HG02981 (cell line): ENCODE measurements at regions not wholly inside any gene's neighbourhood (a gene's known extent, or its start where the extent isn't known, plus 50 kb on each side); places are given as distances from the start of the nearest gene placed in this dataset.

ENCODE experiments used
- ATAC-seq: cut with Tn5 transposase; IDR thresholded peaks from one replicate; pipeline ENCODE4 v1.9.1; 2021; ENCODE audit warnings: mild to moderate bottlenecking, moderate library complexity; ENCODE audit not compliant: unreplicated experiment

DNA sequence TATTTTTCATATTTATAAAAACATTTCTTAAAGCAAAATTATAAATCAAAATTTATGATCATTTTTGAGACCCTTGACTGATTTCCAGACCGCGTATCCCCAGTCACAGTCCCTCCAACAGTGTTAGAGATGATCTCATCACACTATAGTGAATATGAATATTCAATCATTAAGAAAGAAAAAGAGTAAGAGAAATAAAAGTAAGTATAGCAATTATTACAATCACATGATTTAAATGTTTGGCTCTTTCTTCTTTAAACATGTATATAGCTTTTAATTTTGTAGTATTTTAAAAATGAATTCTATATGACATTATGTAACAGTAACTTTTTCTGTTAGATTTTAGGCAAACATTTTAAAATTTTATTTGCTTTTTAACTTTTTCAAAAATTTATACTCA lies 438.3 kb downstream of the RFPL4B start:
- no peak for ATAC-seq

DNA sequence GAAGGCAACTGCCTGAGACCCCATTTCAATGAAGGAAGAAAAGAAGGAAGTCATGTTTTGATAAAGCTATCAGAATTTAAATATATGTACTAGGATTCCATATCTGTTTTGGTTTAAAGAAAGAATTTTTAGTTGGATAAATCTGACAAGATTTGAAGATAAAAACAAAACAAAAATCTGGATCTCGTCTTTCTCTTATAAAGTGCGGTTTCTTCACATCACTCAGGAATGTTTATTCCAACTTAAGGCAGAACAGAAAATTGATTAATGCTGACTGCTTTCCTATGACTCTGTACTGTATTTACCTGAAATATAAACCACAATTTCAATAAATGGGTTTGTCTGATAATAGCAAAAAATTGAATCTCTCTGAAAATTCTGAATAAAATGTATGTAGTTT lies 439.7 kb downstream of the RFPL4B start:
- ATAC-seq, result no peak

DNA sequence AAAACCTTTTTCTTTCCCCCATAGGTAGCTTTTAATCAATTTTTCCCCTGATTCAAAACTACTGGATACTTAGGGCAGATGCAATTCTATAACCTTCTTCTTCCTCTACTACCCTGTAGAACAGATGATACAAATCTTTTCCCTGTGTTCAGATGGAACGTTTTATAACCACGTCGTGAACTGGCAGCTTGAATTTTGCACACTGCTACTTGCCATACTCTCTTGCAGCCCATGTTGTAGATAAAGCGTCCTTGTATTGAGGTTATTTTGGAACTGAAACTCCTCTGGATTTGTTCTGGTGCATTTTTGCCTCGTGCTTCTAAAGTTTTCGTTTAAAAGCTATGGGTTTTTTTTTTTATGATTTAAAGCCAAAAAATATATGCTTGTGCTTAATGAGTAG lies 440.2 kb downstream of the RFPL4B start:
- no peak for ATAC-seq

DNA sequence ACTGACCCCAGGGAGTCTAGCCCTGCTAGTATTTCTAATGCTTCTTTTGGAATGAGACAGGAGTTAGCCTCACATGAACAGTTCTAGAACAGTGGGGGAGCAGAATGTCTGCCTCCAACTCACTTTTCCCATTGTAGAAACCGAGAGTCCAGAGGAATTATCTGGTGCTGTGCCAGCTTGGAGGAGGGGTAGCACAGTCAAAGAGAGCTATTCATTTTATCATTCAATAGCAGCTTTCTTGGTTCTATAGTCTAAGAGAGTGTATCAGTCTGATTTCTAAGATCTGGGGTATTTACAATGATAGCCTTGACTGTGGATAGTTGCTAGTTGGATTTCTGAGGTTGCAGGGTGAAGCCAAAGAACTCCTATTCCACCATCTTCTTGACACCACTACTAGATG lies 448.2 kb downstream of the RFPL4B start:
- ATAC-seq, result no peak

DNA sequence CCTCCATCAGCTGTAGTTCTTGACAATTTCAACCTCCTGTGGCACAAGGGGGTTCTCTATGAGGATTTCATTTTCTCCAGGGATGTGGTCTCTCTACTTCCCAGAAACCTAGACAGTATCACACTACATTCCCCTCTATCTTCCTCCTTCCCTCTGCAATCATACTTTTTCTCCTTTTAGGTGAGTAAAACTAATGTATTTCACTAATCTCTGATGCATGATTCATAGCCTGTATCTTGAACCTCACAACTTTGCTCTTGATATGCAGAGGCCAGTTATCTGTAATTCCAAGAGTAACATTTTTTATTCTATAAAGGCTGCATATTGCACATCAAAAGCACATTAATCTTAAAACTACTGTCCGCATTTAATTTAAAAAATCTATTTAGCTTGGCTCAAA lies 449.6 kb downstream of the RFPL4B start:
- ATAC-seq, result no peak

DNA sequence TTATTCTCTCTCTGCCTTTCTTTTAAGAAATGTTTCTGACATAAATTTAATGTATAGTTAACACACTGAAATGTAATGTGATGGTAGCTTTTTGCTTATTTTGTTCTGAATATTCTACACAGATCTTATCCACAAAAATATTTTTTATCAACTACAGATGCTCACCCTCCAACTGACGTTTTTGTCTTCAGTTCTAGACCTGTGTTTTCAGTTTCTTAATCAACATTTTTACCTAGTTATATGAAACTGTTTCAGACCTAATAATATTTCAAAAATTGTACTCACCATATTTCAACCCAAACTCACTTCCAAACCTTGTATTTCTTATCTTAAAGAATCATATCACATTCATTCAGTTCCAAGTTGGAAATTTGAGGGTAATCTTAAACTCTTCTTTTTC lies 452.8 kb downstream of the RFPL4B start:
- ATAC-seq, result no peak

DNA sequence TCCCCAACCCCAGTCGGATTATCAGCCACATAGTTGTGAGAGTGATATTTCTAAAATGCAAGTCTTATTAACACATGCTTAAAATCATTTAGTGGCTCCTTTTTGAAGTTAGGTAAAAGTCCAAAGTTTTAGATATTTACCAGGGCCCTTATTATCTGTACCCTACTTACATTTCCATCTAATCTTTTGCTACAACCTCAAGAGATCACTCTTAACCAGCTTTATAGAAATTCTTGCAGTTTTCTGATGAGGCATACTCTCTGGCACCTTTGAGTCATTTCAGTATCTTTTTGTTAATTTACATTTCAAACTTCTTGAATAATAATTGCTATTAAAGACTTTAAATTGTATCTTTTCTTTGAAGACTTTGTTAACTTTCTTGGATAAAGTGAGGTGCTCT lies 453.3 kb downstream of the RFPL4B start:
- ATAC-seq, result no peak

DNA sequence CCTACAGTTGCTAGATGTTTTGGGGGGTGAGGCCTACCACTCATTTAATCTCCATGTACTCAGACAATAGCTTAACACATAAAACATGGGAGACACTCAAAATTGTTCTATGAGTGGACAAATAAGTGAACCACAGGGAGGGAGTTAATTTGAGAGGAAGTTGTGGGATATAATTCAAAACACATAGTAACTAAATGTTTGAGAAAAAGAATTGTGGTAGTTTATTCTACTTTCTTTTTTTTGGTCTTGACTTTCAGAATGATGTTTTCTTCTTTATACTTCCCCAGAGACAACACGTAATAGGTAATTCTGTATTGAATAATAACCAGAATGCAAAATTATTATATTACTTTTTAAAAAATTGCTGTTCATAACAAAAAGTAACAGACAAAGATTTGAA lies 453.8 kb downstream of the RFPL4B start:
- no peak for ATAC-seq

DNA sequence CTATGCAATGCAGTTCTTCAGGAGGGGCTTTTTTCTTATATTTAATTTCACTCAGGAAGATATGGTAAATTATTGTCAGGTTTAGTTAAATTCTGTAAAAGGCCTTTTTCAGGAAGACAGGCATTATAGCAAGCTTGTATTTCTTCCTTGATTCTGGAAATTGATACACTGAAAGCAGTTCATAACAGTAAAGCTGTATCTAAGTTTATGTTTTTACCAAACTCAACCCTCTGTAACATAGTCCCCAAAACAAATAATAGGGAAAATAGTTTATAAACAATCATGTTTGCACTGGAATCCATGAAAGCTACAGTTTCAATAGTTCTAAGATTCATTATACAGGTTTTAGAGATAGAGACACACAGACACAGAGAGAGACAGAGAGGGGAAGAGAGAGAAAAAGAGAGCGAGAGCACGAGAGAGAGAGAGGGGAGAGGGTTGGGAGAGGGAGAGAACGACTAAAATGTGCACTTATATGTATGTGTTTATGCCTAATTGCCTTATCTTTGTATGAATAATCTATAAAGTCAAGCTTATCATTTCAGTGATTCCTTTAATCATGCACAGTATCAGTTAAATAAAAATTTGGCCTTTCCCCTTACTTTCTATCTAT lies 454.4 kb downstream of the RFPL4B start:
- no peak for ATAC-seq

DNA sequence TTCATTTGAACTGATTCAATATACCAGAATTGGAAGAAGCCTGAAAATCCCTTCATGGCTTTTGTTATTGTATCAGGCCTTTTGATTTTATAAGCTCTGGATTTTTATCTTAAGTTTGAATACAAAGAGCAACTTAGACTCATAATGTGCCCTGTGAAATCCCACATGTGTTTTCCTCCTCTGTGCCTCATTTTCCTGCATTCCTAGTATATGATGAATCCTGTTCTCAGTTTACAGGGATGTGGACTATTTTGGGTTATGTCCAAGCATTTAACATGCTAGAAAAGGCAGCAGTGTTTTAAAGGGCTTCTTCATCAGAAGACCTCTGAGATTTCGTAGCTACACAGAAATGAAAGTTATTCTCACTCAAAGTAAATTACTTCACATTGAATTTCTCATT lies 455.0 kb downstream of the RFPL4B start:
- ATAC-seq, result no peak

DNA sequence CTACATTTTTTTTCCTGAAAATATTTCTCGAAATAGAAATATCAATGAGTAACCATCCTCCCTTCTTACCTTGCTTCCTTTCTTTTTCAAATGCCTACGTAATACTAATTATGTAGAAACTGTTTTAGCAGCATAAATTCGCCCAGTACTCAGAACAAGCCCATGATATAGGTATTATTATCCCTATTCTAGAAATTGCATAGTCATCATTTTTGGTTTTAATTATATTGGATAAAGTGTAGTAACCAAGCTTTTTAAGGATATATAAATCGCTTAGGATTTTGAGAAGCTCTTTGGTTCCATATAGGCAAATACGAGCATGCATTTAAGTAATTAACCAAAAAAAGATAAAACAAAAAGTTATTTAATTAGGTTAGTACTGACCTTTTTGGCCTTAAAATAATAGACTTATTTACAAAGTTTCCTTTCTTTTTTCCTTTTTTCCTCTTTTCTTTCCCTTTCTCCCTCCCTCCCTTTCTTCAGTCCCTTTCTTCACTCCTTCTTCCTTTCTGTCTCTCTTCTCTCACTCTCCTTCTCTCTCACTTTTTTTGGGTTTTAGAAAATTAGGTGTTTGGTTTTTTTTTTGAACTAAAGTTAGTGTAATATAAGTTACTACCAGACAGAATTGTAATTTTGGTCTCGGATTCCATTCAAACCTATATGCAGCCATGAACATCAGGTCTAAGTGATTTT lies 457.7 kb downstream of the RFPL4B start:
- no peak for ATAC-seq

DNA sequence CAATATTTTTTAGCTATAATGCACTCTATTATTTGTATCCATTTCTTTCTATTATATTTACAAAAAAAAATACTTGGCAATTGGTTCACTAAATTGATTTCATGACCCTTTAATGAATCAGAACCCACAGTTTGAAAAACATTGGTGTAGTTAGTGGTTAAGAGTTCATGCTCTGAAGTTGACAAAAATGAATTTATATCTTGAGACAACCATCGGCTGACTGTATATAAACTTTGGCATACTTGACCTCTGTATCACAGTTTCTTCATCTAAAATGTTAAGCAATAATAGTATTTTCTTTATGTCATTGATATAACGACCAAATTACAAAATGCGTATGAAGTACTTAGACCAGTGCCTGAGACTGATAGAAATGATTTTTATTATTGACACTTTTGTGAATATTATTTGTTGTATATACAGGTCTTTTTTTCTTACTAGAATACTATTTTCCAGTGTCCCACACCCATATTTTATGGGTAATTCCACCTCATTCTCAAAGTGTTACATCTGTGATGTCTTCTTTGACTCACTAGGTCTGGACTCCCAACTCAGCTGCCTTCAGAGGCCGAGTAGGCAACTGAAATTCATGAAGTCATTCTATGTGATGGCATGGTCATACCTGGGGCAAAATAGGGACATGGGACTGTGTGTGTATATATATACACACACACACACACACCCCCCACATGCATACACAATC lies 459.2 kb downstream of the RFPL4B start:
- no peak for ATAC-seq

DNA sequence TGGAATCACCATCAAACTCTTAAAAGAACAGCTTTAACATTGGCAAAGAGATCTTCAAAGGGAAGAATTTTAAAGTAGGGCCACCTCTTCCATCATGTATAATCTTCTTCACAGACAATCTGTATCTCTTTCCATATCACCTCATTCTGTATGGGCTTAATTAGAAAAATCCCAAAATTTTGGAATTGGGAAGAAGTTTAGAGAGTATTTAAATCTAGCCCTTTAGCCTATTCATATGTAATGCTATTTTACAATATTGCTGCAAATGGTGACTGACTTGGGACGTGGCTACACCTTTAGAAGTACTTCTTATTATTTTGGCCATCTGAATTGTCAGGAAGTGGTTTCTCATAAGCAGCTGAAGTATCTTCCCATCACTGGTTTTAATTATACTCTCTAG lies 474.3 kb downstream of the RFPL4B start:
- no peak for ATAC-seq

DNA sequence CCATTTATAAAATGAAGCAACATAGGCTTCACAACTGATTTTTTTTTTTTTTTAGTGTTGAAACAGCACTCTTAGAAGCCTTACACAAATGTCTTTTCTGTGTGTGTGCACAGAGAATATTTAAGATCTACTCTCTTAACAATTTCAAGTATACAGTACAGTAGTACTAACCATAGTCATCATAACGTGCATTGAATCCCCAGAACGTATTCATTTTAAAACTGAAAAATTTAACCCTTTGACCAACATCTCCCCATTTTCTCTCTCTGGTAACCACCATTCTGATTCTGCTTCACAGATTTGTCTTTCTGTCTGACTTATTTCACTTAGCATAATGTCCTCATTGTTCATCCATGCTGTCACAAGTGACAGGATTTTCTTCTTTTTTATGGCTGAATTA lies 475.6 kb downstream of the RFPL4B start:
- ATAC-seq, result no peak

DNA sequence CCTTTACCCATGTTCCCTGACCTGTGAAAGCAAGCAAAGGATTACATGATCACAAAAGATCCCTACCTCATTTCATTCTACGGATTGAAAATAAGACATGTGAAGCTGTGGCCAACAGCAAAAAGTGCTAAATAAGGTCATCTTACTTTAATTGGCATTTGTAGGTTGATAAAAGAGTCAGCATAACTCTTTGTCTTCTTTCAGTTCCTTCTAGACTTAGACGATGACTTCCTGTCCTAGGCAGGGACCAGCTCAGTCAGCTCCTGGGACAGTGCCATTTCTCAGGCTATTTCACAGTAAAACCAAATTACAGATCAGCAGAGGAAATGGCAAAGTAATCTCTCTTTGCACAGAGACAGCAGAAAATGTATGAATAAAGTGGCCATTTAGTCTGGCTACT lies 480.7 kb downstream of the RFPL4B start:
- peak; percentile 81 for ATAC-seq

DNA sequence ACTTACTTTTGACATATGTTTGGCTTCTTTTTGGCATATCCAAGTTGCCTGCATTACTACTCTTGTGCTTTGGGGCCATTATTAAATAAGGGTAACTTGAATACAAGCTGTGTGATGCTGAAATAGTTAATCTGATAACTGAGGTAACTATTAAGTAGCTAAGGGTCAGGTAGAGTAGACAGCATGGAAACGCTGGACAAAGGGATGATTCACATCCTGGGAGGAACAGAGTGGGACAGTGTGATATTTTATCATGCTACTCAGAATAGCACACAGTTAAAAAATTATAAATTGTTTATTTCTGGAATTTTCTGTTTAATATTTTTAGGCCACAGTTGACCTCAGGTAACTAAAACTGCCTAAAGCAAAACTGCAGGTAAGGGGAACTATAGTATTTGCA lies 483.9 kb downstream of the RFPL4B start:
- ATAC-seq, result no peak

DNA sequence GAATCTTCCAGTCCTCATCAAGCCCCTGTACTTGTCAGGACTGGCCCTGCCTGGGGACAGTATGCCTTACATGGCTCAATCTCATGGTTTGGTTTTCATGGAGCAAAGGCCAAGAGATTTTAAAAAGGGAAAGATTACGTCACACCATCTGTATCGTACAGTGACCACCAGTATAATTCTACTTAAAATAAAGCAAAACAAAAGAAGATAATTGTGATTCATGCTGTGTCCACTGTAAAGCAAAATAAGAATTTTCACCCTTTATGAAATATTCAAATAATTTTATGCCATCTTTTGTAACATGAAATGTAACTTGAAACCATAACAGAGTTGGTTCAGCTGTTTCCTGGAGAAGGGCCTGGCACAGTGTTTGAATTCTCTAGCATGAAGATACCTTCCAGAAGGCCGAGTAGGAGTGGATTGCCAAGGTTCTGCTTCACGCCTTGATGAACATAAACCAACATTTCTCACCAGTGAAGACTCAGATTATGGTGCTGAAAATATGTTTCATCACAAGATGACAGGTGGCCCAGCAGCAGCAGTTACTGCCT lies 486.5 kb downstream of the RFPL4B start:
- no peak for ATAC-seq

DNA sequence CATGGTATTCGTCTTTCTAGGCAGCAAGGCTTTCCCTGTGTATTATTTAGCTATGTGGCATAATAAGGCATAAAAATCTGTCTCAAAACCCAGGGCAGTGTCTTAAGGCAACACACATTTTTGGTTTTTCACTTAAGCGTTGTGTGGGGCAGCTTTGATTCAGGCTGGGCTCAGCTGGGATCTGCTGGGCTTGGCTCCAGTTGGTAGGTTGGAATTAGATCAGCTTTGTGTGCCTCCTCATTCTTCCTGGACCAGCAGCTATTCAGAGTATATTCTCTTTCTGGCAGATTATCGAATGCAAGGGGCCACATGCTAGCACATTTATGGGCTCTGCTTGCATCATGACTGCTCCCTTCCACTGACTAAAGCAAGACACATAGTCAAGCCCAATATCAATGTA lies 487.9 kb downstream of the RFPL4B start:
- no peak for ATAC-seq

DNA sequence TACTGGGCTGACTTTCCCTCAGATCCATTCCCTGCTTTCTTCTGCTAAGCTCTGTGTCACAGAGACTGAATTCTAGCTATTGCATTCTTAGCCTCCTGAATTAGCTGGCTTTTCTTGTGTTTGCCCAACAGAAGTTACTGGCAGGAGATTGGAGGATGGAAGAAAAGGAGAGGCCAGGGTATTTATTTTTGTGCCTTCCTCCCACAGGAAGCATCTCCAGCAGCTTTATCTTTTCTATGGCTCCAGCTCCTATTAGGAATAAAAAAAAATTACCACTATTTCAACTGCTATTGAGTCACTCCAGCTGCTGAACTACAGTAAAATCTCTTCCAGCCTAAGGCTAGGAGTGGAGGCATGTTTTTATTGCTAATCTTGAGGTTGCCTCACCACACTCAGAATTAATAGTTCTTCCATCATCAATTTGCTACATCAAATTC lies 492.4 kb downstream of the RFPL4B start:
- ATAC-seq, result no peak

DNA sequence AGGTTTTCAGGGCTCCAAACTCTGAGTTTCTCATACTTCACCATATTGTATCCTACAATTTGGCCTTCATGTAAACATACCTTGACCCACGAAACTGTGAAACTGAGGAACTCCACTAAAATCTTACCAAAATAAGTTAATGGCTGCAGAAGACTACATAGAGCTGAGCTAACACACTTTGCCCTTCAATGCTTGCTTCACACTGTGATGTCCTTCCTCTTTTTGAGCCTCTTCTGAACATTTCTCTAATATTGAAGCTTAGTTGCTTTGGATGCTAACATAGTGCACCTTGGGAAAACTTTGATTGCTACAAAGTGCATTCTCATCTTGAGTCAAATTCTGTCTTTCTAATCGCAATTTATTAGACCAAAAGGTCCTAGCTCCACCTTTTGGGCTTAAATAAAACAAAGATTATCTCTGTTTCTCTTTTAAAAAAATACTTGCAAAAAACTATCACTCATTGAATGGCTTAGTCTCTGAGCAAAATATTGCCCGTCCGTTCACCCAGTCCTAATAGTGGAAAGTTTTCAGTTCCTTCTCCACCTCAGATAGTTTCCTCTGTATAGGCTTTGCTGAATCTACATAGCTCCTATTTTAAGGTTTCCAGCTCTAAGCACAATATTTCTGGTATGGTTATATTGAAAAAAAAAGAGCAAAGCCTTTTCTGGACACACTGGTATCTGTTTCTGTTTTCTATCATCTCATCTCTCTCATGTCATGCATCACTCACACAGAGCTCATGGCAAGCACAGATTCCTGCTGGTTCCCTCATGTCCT lies 494.6 kb downstream of the RFPL4B start:
- no peak for ATAC-seq

DNA sequence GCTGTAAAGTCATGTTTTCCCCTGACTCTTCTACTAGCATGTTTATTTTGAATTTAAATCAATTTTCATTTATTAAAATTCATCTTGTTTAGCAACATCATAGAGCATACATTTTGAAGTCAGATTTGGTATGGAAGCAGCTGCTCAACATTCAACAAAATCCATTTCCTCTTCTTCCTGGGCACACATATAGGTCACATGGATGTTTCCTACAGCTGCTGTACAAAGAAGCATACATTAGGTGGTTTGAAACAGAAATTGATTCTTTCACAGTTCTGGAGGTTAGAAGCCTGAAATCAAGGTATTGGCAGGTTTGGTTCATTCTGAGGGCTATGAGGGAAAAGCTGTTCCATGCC lies 495.2 kb downstream of the RFPL4B start:
- no peak for ATAC-seq
